ENCODE measurements at regions not wholly inside any gene's neighbourhood (a gene's known extent, or its start where the extent isn't known, plus 50 kb on each side); places are given as distances from the start of the nearest gene placed in this dataset.

DNA sequence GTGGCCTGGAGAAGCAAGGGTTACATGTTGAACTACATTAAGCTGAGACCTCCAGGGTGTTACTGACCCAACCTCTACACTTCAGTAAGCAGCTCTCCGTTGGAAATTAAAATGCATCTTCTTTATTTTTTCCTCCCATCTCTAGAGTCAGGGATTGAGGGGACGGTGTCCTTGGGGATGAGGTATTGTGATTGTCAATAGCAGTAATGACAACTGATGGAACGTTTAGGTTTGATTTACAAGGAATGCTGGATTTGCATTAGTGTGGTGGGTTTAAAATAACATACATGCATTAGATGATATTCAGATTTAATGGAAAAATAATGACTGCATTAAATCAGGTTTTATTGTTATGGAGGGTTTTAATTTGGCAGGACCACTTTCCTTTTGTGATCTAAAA is 82.9 kb upstream of the NTRK2 start:
- no peak for DNase-seq (ENCODE audit: low read depth in 3 of 3)

DNA sequence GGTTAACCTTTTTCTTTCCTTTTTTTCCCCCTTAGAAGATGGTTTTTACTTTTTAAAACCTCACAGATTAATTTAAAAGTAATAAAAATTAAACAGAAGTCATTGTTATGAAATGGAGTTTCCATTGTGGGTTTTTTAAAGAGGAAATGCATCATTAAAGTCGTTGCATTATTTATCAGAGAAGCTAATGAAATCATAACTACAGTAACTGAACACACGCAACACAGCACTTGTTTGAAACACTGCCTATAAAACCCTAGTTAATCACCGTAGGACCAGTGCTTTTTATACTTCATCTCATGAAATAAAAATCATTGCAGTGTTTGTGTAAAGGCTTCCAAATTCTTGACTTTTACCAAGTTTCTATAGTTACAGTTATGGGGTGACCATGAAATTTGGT is 82.4 kb upstream of the NTRK2 start:
- no peak for DNase-seq (ENCODE audit: low read depth in 3 of 3)

DNA sequence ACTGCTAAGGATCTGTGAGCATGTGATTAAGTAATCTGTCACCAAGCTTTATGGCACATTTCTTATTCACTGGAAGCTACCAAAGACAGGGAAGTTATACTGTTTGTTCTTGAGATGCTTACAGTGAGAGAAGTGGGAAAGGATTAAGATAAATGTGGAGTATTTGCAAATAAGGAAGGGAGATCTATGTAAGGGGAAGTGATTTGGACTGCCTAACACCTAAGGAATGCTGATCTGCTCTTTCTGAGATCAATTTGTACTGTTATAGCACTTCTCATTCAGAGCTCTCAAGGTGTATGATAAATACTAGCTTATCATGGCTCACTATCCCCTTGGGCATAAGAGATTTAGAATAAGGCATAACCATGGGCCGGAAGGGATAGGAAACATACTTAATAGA is 80.0 kb upstream of the NTRK2 start:
- no peak for DNase-seq (ENCODE audit: low read depth in 3 of 3)

DNA sequence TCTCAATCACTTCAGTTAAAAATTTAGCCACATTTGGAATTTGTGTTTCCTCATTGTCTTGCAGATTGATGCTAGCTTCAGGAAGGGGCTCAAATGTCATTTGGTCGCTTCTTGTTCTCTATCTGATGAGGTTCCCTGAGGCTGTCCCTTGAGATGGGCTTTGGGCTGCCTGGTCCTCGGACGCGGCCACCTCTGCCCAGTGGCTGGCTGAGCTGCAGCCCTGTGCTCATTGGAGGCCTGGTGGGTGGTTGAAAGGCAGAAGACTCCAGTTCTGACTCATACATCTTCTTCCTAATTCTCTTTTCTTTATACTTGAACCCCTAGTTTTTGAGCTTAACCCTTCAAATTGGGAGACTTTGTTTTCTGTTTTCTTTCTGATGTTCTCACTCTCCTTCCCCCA is 78.8 kb upstream of the NTRK2 start:
- no peak for DNase-seq (ENCODE audit: low read depth in 3 of 3)

DNA sequence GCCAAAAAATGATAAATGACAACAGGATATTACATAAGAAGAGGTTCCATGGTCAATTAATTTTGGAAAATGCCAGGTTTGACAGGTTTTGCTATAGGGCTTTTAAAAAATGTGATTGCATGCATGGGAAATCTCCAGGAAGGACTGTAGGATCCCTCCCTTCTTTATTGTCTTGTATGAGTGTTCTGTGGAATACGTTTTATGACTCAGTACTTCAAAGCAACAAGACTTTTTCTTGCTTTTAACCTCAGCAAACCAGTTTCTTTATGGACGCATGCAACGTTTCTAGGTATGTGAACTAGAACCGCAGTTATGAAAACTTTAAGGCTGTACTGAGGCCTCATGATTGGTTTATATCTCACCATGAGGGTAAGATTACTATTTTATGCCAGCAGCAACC is 76.6 kb upstream of the NTRK2 start:
- no peak for DNase-seq (ENCODE audit: low read depth in 3 of 3)

DNA sequence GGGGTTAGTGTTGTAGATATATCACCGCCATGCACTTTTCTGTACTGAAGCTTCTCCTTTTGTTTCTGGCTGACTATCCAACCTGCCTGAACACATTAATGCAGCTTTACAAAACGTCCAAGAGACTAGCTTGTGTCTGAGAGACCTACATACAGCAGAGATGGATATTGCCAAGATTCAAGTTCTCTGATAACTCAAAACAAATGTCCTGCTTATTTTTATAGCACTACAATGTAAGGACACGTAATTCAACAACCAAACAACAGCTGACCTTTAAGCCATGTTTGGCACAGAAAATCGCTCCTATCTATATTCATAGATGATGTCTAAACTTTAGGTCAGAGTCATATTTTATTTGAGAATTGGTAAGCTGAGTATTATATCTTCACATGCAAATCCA is 76.2 kb upstream of the NTRK2 start:
- no peak for DNase-seq (ENCODE audit: low read depth in 3 of 3)

DNA sequence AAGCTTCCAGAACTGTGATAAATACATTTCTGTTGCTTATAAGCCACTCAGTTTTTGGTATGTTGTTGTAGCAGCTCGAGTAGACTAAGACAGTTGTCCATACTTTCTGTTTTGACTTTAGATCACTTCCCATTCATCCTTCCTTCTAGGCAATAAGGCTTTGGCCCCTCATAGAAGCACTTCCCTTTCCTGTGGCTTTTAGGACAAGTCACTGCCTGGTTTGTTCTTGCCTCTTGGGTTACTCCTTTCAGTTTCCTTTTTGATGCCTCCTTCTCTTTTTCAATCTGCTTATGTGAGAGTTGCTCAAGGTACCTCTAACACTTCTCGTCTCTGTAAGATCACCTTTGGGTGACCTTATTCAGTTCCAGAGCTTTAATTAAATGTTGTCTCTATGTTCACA is 72.4 kb upstream of the NTRK2 start:
- DNase-seq (ENCODE audit: low read depth in 3 of 3): no peak

DNA sequence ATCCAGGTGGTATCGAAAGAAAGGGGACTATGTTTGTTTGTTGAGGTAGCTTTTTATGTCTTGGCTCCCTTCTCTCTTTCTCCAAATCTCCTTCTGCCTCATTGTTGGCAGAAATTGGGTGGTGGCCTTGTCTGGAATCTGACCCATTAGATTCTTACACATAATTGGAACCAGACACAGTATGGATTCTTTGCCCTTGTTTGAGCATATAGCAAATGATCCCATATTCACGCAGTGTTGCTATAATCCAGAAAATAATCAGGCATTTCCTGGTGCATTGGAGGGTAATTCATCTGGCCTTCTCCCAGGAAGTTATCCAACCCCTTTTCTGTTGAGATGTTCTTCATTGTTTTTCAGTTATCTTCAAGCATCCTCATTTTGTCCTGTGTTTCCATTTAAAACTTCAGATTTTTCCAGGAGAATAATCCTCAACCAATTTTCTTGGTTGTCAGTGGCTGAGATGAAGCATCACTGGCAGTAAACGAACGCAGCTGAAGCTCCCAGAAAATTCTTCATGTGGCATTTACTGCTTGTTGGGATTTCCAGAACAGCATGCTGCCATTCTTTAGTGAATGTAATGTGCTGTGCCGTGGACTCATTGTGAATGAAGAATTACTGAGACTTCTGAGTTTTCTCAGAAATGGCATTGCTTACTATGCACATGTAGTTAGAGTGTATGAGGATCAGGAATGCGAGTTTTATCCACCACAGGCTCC is 70.5 kb upstream of the NTRK2 start:
- no peak for DNase-seq (ENCODE audit: low read depth in 3 of 3)

DNA sequence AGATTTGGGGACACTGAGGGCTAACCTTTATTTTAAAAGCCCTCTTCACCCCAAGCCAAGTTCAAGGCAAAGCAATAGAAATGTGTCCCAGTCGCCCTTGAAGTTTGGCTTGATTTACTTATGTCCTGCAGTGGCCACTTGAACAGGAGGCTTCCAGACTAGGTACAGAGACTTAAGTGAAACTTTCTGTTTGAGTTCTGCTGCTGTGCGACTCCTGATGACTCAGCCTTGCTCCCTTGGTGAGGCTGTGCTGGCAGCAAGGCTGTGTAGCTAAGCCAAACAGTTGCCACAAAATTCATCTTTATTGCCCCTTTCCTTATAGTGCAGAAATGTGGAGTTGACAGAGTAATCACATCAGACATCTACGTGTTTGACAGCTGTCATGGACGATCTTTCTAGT is 68.8 kb upstream of the NTRK2 start:
- no peak for DNase-seq (ENCODE audit: low read depth in 3 of 3)

DNA sequence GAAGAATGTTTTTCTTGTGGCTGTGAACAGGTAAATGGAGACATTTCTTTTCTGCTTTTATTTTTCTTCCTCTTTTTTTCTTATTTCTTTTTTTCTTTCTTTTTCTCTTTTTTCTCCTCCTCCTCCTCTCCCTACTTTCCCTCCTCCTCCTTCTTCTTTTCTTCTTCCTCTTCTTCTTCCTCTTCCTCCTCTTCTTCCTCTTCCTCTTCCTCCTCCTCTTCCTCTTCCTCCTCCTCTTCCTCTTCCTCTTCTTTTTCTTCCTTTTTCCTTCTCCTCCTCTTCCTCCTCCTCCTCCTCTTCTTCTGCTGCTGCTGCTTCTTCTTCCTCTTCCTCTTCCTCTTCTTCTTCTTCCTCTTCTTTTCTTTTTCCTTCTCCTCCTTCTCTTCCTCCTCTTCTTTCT is 65.3 kb upstream of the NTRK2 start:
- DNase-seq (ENCODE audit: low read depth in 3 of 3): no peak

DNA sequence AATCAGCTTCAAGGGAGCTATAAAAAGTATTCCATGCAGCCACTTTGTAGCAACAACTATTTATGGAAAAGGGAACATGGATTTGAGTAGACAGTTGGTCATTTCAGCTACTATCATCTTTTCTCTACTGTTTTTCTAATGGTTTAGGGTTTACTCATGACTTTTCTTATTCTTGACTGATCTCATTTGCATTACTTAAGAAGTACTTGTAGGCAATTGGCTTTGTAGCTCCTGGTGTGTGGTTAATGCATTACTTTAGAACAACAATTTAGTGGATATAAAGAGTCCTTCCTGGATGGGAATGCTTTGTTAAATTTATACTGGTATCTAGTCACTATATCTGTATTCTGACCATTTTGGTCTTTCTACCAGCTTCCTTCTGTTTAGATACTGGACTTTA is 59.8 kb upstream of the NTRK2 start:
- DNase-seq (ENCODE audit: low read depth in 3 of 3): no peak

DNA sequence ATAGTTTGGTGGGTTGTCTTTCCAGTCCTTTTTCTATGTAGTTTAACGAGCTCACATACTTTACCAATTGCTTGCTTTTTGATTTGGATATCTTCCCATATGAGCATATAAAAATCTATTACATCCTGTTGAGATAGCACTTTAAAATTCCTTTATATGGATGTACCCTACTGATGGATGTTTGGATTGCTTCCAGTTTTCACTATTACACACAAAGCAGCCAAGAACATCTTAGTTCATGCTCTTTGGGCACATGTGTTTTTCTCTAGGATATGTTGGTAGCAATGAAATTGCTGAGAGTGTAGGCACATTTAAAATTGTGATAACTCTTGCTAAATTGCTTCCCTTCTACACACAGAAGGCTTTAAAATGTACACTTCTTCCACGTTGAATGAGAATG is 56.1 kb upstream of the NTRK2 start:
- DNase-seq (ENCODE audit: low read depth in 3 of 3): no peak

DNA sequence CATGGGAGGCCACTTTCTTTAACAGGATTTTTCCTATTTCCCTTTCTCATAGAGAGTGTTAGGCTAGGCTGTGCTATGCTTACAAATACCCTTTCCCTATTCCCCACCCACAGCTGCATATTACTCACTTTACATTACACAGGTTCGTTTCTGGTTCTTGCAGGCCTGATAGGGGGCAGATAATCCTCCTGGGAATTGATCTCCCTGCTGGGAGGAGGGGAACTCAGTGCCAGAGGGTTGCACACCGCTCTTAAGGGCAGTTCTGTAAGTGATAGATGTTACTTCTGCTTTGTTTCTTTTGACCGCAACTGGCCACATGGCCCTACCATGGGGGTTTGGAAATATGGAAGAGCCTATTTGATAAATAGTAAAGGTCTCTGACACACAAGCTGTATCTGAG is 54.0 kb upstream of the NTRK2 start:
- no peak for DNase-seq (ENCODE audit: low read depth in 3 of 3)

DNA sequence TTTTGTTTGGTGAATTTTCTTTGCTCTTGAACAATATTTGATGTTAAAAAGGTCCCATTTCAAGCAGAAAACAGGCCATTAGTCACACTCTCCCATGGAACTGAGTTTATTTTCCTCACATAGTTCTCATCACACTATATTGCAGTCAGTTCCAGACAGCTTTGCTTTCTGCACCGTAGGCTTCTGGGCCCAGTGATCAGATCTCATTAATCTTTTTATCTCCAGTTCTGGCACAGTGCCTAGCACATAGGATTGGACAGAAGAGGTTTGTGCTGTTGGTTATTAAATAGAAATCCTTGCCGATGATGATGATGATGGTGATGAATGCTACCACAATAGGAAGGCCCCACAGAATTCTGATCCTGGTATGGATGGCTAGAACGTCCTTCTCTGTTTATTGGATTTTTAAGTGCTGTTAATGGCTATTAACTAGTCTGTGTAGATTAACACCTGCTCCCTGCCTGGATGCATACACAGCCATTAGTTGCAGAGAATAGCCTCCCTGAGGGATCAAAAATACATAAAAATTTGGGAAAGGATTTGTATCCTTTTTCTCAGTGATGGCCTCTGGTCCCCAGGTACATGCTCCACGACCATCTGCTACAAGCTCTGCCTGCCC is 52.0 kb upstream of the NTRK2 start:
- no peak for DNase-seq (ENCODE audit: low read depth in 3 of 3)

Measured in stimulated activated CD4-positive, alpha-beta T cell treated with anti-CD3 and anti-CD28 coated beads, TNF-alpha, amount 100 ng/mL, for 48 hours (primary cell).